GM12892 (cell line): ENCODE measurements at regions not wholly inside any gene's neighbourhood (a gene's known extent, or its start where the extent isn't known, plus 50 kb on each side); places are given as distances from the start of the nearest gene placed in this dataset.
A peak's percentile ranks its signal among the peaks of the same experiment; 100 is the strongest.

Experiments used
- DNase-seq: peaks from one replicate; pipeline ENCODE4 v3.0.0; 2011; ENCODE audit not compliant: insufficient read length
- FAIRE-seq: peaks from 2 replicates; lab custom pipeline; 2011; peaks lifted over from hg19 to GRCh38; lab: Jason Lieb, UNC
- POLR2A ChIP-seq: IDR thresholded peaks from 2 replicates; pipeline ENCODE4 v1.6.1; 2011; ENCODE audit warnings: low read depth, low read length, control low read depth
- POLR2AphosphoS5 ChIP-seq: IDR thresholded peaks from 2 replicates; pipeline ENCODE4 v1.6.1; 2011; ENCODE audit warnings: low read depth, low read length, control low read depth
- TAF1 ChIP-seq: IDR thresholded peaks from 2 replicates; pipeline ENCODE4 v1.6.1; 2011; ENCODE audit warnings: low read depth, mild to moderate bottlenecking, control low read depth, low read length, borderline replicate concordance

GRCh38 chr5:107325866-107326265 lies 344.9 kb downstream of the EFNA5 start:
- TF ChIP-seq TAF1 (no peak), POLR2A (no peak), POLR2AphosphoS5 (no peak)
- no peak for FAIRE-seq
- no peak for DNase-seq

- TF ChIP-seq POLR2AphosphoS5 (no peak), POLR2A (no peak), TAF1 (no peak)
- DNase-seq (no peak), FAIRE-seq (no peak)
Observed at GRCh38 chr5:107324809-107325208, 345.9 kb downstream of the EFNA5 start.

GRCh38 chr5:107324071-107324470 lies 346.7 kb downstream of the EFNA5 start:
- TF ChIP-seq POLR2A = no peak
- no peak for TF ChIP-seq TAF1
- no peak for TF ChIP-seq POLR2AphosphoS5
- no peak for FAIRE-seq
- DNase-seq = no peak

- FAIRE-seq = no peak
- DNase-seq = no peak
- TF ChIP-seq POLR2AphosphoS5 (no peak), TAF1 (no peak), POLR2A (no peak)
Observed at GRCh38 chr5:107323536-107323935, 347.2 kb downstream of the EFNA5 start.

- TF ChIP-seq TAF1 (no peak), POLR2AphosphoS5 (no peak), POLR2A (no peak)
- FAIRE-seq (no peak), DNase-seq (no peak)
Observed at GRCh38 chr5:107322936-107323335, 347.8 kb downstream of the EFNA5 start.

- FAIRE-seq = no peak
- no peak for TF ChIP-seq POLR2A
- no peak for TF ChIP-seq TAF1
- no peak for DNase-seq
Observed at GRCh38 chr5:107321906-107322305, 348.8 kb downstream of the EFNA5 start.

GRCh38 chr5:107320846-107321245 lies 349.9 kb downstream of the EFNA5 start:
- FAIRE-seq = no peak
- no peak for DNase-seq
- TF ChIP-seq TAF1 (no peak), POLR2AphosphoS5 (no peak)

GRCh38 chr5:107320376-107320775 lies 350.4 kb downstream of the EFNA5 start:
- DNase-seq = no peak
- TF ChIP-seq TAF1 = no peak
- no peak for TF ChIP-seq POLR2AphosphoS5
- TF ChIP-seq POLR2A = no peak
- no peak for FAIRE-seq

- DNase-seq (no peak), FAIRE-seq (no peak)
Observed at GRCh38 chr5:107319901-107320300, 350.8 kb downstream of the EFNA5 start.

GRCh38 chr5:107314330-107314729 lies 356.4 kb downstream of the EFNA5 start:
- DNase-seq = no peak
- FAIRE-seq = no peak
- TF ChIP-seq TAF1 (no peak), POLR2A (no peak), POLR2AphosphoS5 (no peak)

More at GRCh38 chr5:107319901-107320300, 350.8 kb downstream of the EFNA5 start:
- no peak for TF ChIP-seq TAF1
- no peak for TF ChIP-seq POLR2A
- TF ChIP-seq POLR2AphosphoS5 = no peak

- FAIRE-seq (no peak), DNase-seq (no peak)
- no peak for TF ChIP-seq TAF1
- no peak for TF ChIP-seq POLR2AphosphoS5
Observed at GRCh38 chr5:107313921-107314320, 356.8 kb downstream of the EFNA5 start.

DNA sequence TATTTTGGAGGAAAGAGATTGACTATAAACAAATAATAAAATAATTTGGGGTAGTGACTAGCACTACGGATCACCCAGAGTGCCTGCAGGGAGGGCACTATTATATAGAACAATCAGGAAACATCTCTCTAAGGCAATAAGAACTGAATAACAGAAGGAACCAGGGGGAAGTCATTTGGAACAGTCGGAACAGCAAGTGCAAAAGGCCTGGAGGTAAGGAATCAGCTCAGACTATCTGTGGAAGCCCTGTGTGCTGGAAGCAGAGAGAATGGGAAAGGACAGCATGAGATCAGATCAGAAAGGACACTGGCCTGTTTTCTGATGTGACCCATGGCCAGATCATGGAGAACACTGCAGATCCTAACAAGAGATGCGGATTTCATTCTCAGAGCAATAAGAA lies 357.6 kb downstream of the EFNA5 start:
- no peak for DNase-seq
- no peak for FAIRE-seq

GRCh38 chr5:107310181-107310580 lies 360.6 kb downstream of the EFNA5 start:
- TF ChIP-seq TAF1 (no peak), POLR2A (no peak), POLR2AphosphoS5 (no peak)
- DNase-seq (no peak), FAIRE-seq (no peak)

More for the DNA sequence above, 357.6 kb downstream of the EFNA5 start:
- TF ChIP-seq POLR2A = no peak
- no peak for TF ChIP-seq POLR2AphosphoS5
- TF ChIP-seq TAF1 = no peak

DNA sequence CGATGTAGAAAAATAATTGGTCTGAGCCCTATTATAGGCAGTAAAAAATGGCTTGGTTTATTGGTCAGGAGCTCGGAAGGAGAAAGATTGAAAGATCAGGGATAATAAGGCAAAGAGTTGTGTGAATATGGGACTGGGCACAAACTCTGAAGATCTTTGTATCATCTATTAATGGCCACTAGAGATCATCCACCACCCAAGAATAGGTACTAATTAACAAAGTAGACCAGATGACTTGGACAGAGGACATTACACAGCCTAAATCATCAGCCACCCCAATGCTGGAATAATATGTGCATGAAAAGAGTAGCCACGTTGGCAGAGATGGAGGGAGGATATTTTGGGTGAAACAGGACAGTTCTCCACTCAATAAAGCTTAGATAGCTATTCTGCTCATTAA lies 364.1 kb downstream of the EFNA5 start:
- no peak for TF ChIP-seq TAF1
- no peak for TF ChIP-seq POLR2A
- no peak for TF ChIP-seq POLR2AphosphoS5
- DNase-seq (no peak), FAIRE-seq (peak; percentile 21)
